OCI-LY3 (cell line): ENCODE measurements at regions not wholly inside any gene's neighbourhood (a gene's known extent, or its start where the extent isn't known, plus 50 kb on each side); places are given as distances from the start of the nearest gene placed in this dataset.
A peak's percentile ranks its signal among the peaks of the same experiment; 100 is the strongest.

Experiments
- H2AFZ ChIP-seq: fragments of 200-600, 300-600 bp; shearing (Covaris generic); 2 replicates; pipeline ENCODE4 v1.6.0; 2014; ENCODE audit warnings: antibody characterized with exemption, low read depth, low read length
- H3K27ac ChIP-seq: fragments of 200-600, 300-600 bp; sonication (generic); 2 replicates; pipeline ENCODE4 v1.5.1; 2014; ENCODE audit warnings: mild to moderate bottlenecking, low read length, moderate library complexity, mixed read lengths
- H3K27me3 ChIP-seq: fragments of 200-600, 300-600 bp; sonication (generic); 2 replicates; pipeline ENCODE4 v1.6.1; 2014; ENCODE audit warnings: low read depth, low read length, mixed read lengths
- H3K36me3 ChIP-seq: fragments of 200-600, 300-600 bp; sonication (generic); replicated peaks from 2 replicates; pipeline ENCODE3; 2014; ENCODE audit warnings: low read depth, low read length, mixed read lengths
- H3K4me1 ChIP-seq: fragments of 300-600, 200-600 bp; sonication (generic); 2 replicates; pipeline ENCODE4 v1.6.1; 2014; ENCODE audit warnings: low read length, mixed read lengths
- H3K4me2 ChIP-seq: fragments of 200-600, 300-600 bp; sonication (generic); 2 replicates; pipeline ENCODE4 v1.6.1; 2014; ENCODE audit warnings: low read length, mixed read lengths
- H3K4me3 ChIP-seq: fragments of 300-600, 200-600 bp; sonication (generic); 2 replicates; pipeline ENCODE4 v1.5.1; 2014; ENCODE audit warnings: antibody characterized with exemption, mild to moderate bottlenecking, low read length, moderate library complexity
- H3K79me2 ChIP-seq: fragments of 300-600, 200-600 bp; shearing (Covaris generic); 2 replicates; pipeline ENCODE4 v1.6.1; 2014; ENCODE audit warnings: mild to moderate bottlenecking, low read length, mixed read lengths
- H3K9ac ChIP-seq: fragments of 300-600, 200-600 bp; shearing (Covaris generic); 2 replicates; pipeline ENCODE4 v1.6.0; 2014; ENCODE audit warnings: mild to moderate bottlenecking, low read length, moderate library complexity
- H3K9me3 ChIP-seq: fragments of 200-600, 300-600 bp; shearing (Covaris generic); 2 replicates; pipeline ENCODE4 v1.6.1; 2014; ENCODE audit warnings: low read length, mixed read lengths; ENCODE audit not compliant: insufficient read depth
- H4K20me1 ChIP-seq: fragments of 200-600, 300-600 bp; sonication (generic); 2 replicates; pipeline ENCODE4 v1.6.1; 2016; ENCODE audit warnings: low read length, mixed read lengths; ENCODE audit not compliant: insufficient read depth
- EZH2phosphoT487 ChIP-seq: fragments of 200-600 bp; shearing (Covaris generic); IDR thresholded peaks from 2 replicates; pipeline ENCODE4 v1.6.1; 2018; ENCODE audit warnings: antibody characterized with exemption, mixed run types, low read depth
- TF ChIP-seq, protein P1 (sequence below): fragments of 200-600, 300-600 bp; sonication (generic); IDR thresholded peaks from 2 replicates; pipeline ENCODE4 v1.5.1; 2014; ENCODE audit warnings: antibody characterized with exemption, low read length, low read depth

DNA sequence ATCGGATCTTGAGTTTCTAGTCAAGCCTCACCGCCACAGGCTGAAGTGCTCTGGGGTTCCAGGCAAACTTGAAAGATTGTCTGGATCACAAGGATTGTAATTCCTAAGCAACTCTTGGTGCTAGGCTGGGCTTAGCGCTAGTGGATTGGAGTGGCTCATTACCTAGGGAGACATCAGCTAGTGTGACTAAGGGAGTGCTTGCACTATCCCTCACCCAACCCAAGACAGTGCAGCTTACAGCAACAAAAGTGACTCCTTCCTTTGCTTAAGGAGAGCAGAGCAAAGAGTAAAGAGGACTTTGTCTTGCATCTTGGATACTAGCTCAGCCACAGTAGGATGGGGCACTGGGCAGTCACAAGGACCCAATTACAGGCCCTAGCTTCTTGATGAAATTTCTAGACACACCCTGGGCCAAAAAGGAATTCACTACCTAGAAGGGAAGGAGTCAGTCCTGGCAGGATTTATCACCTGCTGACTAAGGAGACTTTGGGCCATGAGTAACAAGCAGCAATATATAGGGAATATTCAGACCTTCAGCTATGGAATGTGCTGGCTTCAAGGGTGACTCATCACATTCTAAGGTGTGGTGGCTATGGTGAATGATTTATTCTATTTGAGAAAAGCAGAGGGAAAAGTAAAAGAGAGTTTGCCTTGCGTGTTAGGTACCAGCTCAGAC is 1212.4 kb downstream of the PCDH18 start:
- H3K4me3 ChIP-seq: no peak overlapping the region

DNA sequence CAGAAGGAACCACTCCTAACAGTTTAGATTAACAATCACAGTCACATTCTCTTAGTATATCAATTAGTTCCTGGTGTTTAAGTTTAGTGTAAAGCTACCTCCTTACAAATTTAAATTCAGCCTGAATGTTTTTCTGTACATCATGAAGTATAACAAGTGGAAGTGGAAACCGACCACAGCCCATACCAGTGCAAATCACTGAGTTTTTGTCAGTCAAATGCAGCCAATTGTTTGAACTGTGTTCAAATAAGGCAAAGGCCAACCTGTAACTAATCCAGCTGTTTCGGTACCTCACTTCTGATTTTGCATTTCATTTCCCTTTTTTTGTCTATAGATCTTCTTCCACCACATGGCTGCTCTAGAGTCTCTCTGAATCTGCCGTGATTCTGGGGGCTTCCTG is 1215.3 kb downstream of the PCDH18 start:
- Histone ChIP-seq H3K79me2 (no peaks in the 10 kb centered on the region), H3K4me2 (peak overlapping the region; percentile 37), H3K4me3 (peak overlapping the region; percentile 23; the same call in 1 of the 2 replicates), H2AFZ (peak overlapping the region; percentile 68), H3K9ac (no peak overlapping the region), H4K20me1 (no peaks in the 10 kb centered on the region), H3K4me1 (peaks cover 17% of the 10 kb centered on the region), H3K9me3 (no peaks in the 10 kb centered on the region), H3K27me3 (no peaks in the 10 kb centered on the region), H3K27ac (peak overlapping the region; percentile 28; the same call in 1 of the 2 replicates), H3K36me3 (peaks cover 6% of the 10 kb centered on the region)
- TF ChIP-seq, protein P1, sequence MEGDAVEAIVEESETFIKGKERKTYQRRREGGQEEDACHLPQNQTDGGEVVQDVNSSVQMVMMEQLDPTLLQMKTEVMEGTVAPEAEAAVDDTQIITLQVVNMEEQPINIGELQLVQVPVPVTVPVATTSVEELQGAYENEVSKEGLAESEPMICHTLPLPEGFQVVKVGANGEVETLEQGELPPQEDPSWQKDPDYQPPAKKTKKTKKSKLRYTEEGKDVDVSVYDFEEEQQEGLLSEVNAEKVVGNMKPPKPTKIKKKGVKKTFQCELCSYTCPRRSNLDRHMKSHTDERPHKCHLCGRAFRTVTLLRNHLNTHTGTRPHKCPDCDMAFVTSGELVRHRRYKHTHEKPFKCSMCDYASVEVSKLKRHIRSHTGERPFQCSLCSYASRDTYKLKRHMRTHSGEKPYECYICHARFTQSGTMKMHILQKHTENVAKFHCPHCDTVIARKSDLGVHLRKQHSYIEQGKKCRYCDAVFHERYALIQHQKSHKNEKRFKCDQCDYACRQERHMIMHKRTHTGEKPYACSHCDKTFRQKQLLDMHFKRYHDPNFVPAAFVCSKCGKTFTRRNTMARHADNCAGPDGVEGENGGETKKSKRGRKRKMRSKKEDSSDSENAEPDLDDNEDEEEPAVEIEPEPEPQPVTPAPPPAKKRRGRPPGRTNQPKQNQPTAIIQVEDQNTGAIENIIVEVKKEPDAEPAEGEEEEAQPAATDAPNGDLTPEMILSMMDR: no peak
- TF ChIP-seq EZH2phosphoT487: no peak

More for the DNA sequence above, 1212.4 kb downstream of the PCDH18 start:
- Histone ChIP-seq H3K4me1 (peaks cover 12% of the 10 kb centered on the region), H3K36me3 (peaks cover 6% of the 10 kb centered on the region), H3K27me3 (no peaks in the 10 kb centered on the region), H3K9me3 (no peaks in the 10 kb centered on the region), H3K4me2 (no peak overlapping the region), H4K20me1 (no peaks in the 10 kb centered on the region), H3K79me2 (no peaks in the 10 kb centered on the region), H3K27ac (no peak overlapping the region), H2AFZ (no peak overlapping the region), H3K9ac (no peak overlapping the region)
- no peak for TF ChIP-seq EZH2phosphoT487
- TF ChIP-seq, protein P1: no peak

DNA sequence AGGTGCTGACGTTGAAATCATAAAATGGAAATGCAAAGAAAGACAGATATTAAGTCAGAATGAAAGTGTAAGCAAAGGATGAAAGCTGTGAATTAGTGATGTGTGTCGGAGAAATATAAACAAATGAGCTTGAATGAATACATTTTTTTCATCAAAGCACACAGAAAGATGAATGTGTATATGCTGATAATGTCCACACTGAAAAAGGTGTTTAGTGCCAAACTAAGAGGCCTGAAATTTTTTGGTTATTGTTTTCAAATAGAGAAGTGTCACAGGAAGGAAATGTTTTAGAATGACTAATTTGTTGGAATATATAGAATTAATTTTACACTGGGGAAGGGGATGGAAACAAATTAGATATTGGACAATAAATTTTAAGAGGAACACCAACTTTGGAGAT is 1217.6 kb downstream of the PCDH18 start:
- no peak overlapping the region for H3K4me3 ChIP-seq
- peaks cover 6% of the 10 kb centered on the region for H3K36me3 ChIP-seq
- H3K9me3 ChIP-seq: no peaks in the 10 kb centered on the region
- no peaks in the 10 kb centered on the region for H3K79me2 ChIP-seq
- no peak overlapping the region for H3K9ac ChIP-seq
- TF ChIP-seq, protein P1: no peak
- no peak for TF ChIP-seq EZH2phosphoT487
- no peak overlapping the region for H2AFZ ChIP-seq
- H3K27me3 ChIP-seq: no peaks in the 10 kb centered on the region
- no peak overlapping the region for H3K27ac ChIP-seq
- H4K20me1 ChIP-seq: no peaks in the 10 kb centered on the region
- peaks cover 17% of the 10 kb centered on the region for H3K4me1 ChIP-seq
- no peak overlapping the region for H3K4me2 ChIP-seq

DNA sequence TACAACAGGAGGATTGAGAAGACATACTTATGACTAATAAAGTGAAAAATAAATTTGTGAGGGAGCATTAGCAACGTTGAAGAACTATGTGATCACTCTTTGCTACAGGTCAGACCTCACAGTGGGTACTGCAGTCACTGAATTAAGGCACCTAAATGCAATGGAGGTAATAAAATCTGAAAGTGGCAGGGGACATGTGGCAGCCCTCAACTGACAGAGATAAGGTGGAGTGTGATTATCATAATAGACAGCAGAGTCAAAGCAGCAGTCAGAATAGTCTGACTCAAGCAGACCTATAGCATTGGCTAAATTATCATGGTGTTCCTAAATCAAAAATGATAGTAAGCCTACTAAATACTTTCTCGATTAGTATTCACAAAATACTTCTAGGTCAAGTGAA is 1220.5 kb downstream of the PCDH18 start:
- peaks cover 4% of the 10 kb centered on the region for H3K36me3 ChIP-seq
- H3K79me2 ChIP-seq: no peaks in the 10 kb centered on the region
- H3K4me3 ChIP-seq: no peak overlapping the region
- H3K9ac ChIP-seq: no peak overlapping the region
- no peak for TF ChIP-seq EZH2phosphoT487
- TF ChIP-seq, protein P1: no peak
- H3K4me2 ChIP-seq: no peak overlapping the region
- no peak overlapping the region for H2AFZ ChIP-seq
- H3K4me1 ChIP-seq: peaks cover 10% of the 10 kb centered on the region
- no peaks in the 10 kb centered on the region for H3K27me3 ChIP-seq
- H3K27ac ChIP-seq: no peak overlapping the region
- H3K9me3 ChIP-seq: no peaks in the 10 kb centered on the region
- no peaks in the 10 kb centered on the region for H4K20me1 ChIP-seq
